Right forelimb (tissue), 1 donor: ENCODE measurements at regions not wholly inside any gene's neighbourhood (a gene's known extent, or its start where the extent isn't known, plus 50 kb on each side); places are given as distances from the start of the nearest gene placed in this dataset.
"Not testable (repeated sequence)": the region's sequence is repeated elsewhere in the genome, so short reads cannot be mapped to it uniquely, and the experiment has no call there.

ENCODE experiments used
- DNase-seq: peaks from one replicate; pipeline ENCODE4 v3.0.0-alpha.2; 2018

GRCh38 chr20:53792946-53793536 lies 199.4 kb upstream of the ZNF217 start:
- no peak for DNase-seq

DNA sequence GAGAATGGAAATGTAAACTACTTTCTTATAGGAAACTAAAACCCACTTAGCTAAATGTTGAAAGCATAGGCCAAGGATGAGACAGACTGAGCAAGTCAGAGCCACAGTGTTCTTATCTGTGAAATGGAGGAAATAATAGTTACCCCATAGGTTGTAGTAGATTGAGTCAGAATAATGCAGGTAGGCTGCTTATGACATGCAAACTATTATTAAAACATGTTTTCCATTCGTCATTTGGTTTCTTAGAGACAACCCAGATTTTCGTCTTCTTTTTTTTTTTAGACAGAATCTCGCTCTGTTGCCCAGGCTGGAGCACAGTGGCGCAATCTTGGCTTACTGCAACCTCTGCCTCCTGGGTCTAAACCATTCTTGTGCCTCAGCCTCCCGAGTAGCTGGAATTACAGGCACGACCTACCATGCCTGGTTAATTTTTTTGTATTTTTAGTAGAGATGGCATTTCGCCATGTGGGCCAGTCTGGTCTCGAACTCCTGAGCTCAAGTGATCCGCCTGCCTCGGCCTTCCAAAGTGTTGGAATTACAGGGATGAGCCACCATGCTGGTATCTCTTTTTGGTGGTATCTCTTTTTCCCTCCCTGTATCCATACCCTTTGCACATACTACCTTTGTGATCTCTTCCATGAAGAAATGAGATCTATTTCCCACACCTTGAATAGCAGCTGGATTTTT lies 196.5 kb upstream of the ZNF217 start:
- no peak for DNase-seq

DNA sequence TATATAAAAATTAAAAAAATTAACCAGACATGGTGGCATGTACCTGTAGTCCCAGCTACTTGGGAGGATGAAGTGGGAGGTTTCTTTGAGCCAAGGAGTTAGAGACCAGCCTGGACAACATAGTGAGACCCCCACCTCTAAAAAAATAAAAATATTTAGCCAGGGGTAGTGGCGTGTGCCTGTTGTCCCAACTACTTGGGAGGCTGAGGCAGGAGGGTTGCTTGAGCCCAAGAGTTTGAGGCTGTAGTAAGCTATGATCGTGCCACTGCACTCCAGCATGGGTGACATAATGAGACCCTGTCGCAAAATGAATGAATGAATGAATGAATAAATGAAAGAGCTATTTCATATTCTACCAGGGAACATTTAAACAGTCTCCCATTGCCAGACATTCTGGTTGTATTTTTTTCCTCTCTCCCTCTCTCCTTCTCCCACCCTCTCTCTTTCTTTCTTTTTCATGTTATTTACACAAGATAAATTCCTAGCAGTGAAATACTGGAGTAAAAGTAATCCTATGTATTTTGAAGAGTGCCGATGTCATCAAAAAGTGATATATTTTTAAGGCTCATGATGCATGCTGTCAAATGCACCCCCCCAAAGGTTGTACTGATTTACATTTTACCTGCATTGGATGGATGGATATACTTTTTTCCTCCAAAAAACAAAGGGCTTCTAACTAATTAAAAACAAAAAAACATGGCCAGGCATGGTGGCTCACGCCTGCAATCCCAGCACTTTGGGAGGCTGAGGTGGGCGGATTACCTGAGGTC lies 194.8 kb upstream of the ZNF217 start:
- no peak for DNase-seq

GRCh38 chr20:53787491-53787931 lies 193.9 kb upstream of the ZNF217 start:
- DNase-seq, result not testable (repeated sequence)

DNA sequence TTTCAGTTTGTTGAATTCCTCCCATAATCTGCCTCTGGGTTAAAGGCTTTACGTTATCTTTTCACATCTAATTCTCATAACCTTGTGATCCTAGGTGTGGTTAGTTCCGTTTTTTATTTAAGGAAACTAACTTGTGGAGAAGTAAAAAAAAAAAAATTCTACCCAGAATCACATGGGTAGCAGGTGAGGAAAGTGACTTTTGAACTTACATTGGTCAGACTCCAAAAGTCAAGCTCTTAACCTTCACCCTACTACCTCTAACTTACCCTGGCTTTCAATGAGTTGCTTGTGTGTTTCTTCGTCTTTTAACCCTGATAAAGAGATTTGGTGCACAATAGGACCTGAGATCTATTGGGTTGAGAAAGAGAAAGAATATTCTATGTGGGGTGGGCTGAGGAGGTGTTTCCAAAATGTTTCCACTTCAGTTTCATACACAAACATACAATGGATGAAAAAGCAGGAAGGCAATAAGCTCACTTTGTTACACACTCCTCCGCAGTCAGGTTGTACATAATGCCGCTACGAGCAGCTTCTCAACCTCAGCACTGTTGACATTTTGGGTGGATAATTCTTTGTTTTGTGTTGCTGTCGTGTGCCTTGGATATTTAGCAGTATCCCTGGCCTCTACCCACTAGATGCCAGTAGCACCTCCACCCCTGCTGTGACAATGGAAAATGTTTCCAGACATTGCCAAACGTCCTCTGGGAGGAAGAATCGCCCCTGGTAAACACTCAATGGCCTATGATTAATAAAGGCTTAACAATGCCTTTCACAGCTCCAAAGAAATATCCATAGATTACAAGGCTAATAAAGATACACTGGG lies 193.0 kb upstream of the ZNF217 start:
- DNase-seq, result no peak

GRCh38 chr20:53786071-53786444 lies 192.4 kb upstream of the ZNF217 start:
- no peak for DNase-seq

DNA sequence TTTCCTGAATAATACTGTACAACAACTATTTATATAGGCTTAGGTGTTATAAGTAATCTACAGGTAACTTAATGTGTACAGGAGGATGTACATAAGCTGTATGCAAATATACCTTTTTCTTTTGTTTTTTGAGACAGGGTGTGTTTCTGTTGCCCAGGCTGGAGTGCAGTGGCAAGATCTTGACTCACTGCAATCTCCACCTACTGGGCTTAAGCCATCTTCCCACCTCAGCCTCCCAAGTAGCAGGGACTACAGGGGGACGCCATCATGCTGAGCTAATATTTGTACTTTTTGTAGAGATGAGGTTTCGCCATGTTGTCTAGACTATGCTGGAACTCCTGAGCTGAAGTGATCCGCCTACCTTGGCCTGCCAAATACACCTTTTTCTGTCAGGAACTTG lies 191.7 kb upstream of the ZNF217 start:
- DNase-seq, result no peak

GRCh38 chr20:53783768-53784167 lies 190.1 kb upstream of the ZNF217 start:
- DNase-seq, result no peak

GRCh38 chr20:53782612-53783246 lies 189.1 kb upstream of the ZNF217 start:
- no peak for DNase-seq

DNA sequence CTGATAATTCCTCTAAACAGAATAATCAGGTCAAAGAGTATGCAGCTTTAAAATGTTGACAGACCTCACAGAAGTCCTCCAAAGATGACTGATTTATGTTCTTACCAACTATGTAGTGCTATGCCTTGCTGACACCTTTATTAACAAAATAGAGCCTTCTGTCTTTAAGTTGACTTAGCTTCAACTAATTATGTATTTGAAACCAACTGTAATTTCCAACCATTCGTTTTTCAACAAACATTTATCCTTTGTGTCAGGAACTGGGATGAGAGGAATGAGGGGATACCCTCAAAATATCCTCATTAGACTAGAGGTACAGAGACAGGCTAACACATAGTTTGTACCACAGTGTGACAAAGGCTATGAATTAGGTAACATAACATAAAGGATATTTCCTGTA lies 186.2 kb upstream of the ZNF217 start:
- no peak for DNase-seq

DNA sequence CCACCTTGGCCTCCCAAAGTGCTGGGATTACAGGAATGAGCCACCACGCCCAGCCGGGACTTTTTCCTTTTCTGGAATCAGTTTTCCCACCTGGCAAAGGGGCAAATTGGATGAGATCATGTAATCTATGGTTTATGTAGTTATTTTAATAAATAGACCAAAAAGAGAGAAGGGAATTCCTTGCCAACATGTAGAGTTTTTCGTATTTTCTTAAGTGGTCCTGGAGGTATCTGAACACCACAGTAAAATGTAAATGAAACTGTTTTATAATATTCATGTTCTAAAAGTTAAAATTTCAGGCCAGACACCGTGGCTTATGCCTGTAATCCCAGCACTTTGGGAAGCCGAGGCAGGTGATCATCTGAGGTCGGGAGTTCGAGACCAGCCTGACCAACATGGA lies 185.1 kb upstream of the ZNF217 start:
- DNase-seq, result no peak

DNA sequence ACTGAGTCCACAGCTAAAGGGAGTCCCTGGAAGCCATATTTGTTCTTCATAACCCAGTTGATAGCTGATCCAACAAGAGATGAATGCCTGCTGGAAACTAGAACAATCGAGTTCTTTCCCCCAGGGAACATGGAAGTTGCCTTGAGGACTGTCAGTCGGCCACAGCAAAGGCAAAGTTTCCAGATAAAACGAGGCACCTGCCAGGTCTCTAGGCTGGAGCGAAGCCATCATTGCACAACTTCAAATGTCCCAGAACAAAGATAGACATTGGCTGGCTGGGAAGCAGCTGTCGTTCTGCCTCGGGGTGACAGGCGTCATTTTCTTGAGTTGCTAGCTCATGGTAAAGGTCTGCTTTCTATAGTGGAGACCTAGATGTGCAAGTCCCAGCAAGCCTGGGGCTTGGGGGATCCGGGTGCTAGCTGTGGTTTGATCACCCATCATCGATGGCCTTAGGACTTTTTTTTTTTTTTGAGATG lies 184.4 kb upstream of the ZNF217 start:
- no peak for DNase-seq

DNA sequence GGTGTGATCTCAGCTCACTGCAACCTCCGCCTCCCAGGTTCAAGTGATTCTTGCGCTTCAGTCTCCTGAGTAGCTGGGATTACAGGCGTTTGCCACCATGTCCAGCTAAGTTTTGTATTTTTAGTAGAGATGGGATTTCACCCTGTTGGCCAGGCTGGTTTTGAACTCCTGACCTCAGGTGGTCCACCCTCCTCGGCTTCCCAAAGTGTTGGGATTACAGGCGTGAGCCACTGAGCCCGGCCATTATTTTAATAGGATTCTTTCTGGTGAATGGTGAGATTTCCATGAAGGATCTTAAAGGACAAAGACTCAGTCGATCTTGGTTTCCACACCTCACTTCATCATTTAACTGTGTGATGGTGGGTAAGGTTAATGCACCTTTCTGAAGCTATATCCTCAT lies 183.8 kb upstream of the ZNF217 start:
- DNase-seq, result not testable (repeated sequence)

DNA sequence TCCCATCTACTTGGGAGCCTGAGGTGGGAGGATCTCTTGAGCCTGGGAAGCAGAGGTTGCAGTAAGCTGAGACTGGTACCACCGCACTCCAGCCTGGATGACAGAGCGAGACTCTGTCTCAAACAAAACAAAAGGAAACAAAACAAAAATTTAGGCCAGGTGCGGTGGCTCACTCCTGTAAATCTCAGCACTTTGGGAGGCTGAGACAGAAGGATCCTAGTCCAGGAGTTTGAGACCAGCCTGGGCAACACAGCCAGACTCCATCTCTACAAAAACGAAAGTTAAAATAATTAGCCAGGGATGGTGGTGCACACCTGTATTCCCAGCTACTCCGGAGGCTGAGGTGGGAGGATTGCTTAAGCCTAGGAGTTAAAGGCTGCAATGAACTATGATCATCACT lies 183.2 kb upstream of the ZNF217 start:
- DNase-seq, result no peak

DNA sequence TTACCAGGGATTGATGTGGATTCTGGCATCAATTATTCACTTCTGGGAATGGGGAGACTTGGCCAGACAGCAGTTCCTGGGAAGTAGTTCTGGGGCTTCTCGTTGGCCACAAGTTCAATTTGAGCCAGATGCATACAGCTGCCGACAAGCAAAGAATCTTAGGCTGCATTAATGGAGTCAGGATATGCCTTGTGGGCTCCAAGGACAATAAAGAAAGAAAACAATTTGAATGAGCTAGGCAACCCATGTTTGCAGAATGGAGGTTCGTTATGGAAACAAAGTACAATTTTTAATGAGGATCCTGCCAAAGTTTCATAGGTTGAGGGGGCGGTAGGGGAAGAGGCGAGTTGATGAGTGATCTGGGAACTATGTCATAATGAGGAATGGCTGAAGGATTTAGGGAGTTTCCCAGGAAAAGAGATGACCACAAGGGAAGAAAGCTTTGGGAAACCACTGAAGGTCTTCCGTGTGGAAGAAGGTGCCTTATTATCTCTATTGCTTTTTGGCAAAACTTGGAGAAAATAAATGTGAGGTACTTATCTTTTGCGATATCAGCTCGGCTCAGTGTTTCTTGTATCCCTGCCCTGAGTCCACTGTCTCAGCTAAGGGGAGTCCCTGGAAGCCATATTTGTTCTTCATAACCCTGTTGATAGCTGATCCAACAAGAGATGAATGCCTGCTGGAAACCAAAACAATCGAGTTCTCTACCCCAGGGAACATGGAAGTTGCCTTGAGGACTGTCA lies 181.0 kb upstream of the ZNF217 start:
- DNase-seq, result peak; percentile 72

DNA sequence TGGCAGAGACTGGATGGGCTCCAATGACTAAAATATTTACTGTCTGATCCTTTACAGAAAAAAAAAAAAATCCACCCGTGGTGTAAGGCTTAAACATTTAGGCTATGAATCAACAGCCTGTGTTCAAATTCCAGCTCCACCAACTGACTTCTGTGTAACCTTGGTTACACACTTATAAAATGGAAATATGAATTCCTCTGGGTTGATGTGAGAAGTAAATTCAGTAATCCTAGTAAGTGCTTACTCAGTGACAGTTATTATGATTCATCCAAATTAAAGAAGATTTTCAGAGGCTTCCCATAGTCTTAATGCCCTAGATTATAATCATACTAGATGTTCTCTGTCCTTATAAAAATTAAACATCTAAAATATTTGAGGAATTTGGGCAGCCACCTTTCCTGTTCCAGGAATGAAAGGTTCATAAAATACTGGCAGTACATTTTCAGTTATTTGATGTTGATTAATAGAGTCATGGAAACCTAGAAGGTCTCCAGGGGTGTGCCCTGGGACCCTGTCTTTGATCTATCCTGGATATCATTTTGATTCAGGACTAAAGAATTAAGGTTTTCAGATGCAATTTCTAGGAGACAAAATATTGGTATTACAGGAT lies 180.3 kb upstream of the ZNF217 start:
- DNase-seq, result no peak

DNA sequence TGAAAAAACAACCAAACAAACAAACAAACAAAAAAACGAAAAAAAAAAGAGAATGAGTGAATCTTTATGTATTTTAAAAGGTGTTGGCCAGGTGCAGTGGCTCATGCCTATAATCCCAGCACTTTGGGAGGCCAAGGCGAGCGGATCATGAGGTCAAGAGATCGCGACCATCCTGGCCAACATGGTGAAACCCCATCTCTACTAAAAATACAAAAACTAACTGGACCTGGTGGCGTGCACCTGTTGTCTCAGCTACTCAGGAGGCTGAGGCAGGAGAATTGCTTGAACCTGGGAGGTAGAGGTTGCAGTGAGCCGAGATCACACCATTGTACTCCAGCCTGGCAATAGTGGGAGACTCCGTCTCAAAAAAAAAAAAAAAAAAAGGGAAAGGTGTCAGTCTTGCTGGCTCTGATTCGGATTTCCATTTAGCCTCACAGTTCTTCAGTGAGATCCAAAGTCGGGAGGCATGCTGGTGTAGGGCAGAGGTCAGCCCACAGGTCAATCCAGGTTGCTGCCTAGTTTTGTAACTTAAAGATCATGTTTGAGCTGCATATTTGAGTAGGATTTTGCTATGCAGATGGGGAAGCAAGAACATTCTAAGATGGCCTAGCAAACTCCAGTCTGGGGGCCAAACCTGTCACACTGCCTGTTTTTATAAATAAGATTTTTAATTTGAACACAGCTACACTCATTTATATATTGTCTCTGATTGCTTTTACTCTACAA lies 179.6 kb upstream of the ZNF217 start:
- not testable (repeated sequence) for DNase-seq

DNA sequence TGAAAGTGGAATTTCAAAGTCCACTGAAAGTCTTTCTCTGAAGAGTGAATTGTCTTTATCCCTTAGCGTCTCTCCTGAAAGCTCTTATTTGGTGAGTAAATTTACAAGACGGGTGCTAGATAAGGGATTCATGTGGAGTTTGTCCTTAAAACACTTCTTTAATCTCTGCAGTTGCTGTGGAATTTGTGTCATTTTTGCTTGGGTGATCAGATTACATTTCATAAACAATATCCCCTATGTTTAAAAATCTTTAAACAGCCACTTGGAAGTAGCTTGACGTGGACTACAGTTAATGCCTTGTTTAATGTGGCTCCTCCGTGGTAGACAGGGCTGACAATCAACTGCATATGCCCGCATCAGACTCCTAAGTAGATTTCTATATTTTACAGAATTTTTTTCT lies 175.4 kb upstream of the ZNF217 start:
- DNase-seq, result no peak

GRCh38 chr20:53768329-53768728 lies 174.7 kb upstream of the ZNF217 start:
- DNase-seq, result no peak

DNA sequence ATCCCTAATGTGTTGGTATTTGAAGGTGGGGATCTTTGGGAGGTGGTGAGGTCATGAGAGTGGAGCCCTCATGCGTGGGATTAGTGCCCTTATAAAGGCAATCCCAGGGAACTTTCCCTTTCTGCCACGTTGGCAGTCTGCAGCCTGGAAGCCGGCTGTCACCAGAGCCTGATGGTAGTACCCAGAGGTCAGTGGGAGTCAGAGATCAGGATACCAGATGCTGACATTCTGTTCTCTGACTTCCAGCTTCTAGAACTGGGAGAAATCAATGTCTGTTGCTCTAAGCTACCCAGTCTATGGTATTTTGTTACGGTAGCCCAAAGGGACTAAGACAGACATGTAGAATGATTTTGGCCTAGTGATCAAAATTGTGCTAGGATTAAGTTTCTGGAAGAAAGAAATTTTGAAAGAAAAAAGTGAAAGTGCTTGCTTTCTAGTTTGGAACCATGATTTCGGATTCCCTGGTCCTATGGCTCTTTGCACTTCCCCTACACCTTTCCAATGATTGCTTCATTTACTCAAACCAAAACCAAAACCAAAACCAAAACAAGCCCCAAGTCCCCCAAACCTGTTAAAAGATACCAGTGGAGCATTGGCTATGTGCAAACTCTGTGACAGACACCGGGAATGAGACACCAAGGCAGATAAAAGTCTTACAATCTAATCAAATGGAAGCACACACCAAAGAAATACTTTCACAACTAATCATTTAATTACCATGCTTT lies 173.7 kb upstream of the ZNF217 start:
- DNase-seq, result no peak
